Ascending aorta (tissue), 2 donors: ENCODE measurements at regions not wholly inside any gene's neighbourhood (a gene's known extent, or its start where the extent isn't known, plus 50 kb on each side); places are given as distances from the start of the nearest gene placed in this dataset.

ENCODE experiments used
- DNase-seq, 2 donors: peaks; one replicate each; pipeline ENCODE4 v3.0.0-alpha.2; 2019; ENCODE audit warnings: low spot score in 2 of 2
- H3K27ac ChIP-seq, 2 donors: fragments of 200-600 bp; sonication (generic); one replicate each; pipeline ENCODE4 v1.5.1; 2016 to 2017; ENCODE audit warnings: mild to moderate bottlenecking in 1 of 2
- H3K27me3 ChIP-seq: fragments of 200-600 bp; sonication (generic); one replicate; pipeline ENCODE4 v1.5.1; 2017
- H3K36me3 ChIP-seq, 2 donors: fragments of 200-600 bp; sonication (generic); one replicate each; pipeline ENCODE4 v1.5.1; 2016
- H3K4me1 ChIP-seq, 2 donors: fragments of 200-600 bp; sonication (generic); one replicate each; pipeline ENCODE4 v1.5.1; 2016 to 2017; ENCODE audit warnings: mild to moderate bottlenecking in 1 of 2
- H3K4me3 ChIP-seq, 2 donors: fragments of 200-600 bp; sonication (generic); one replicate each; pipeline ENCODE4 v1.5.1; 2016 to 2017; ENCODE audit warnings: mild to moderate bottlenecking in 1 of 2
- H3K9me3 ChIP-seq, 2 donors: fragments of 200-600 bp; sonication (generic); one replicate each; pipeline ENCODE4 v1.5.1; 2016
- CTCF ChIP-seq, 3 experiments: fragments of 200-600 bp in 2 of 3; fragments of 450-650 bp in 1 of 3; sonication (generic) in 2 of 3; IDR thresholded peaks; one replicate each; pipeline ENCODE4 v1.5.1; 2016 to 2019; ENCODE audit warnings: antibody characterized with exemption in 3 of 3, mild to moderate bottlenecking in 1 of 3, moderate library complexity in 1 of 3
- intact Hi-C: fragments of 100-400 bp; cut with DNase I; formaldehyde crosslinking; loops from one replicate; pipeline ENCODE4 v1.15.1; 2023

DNA sequence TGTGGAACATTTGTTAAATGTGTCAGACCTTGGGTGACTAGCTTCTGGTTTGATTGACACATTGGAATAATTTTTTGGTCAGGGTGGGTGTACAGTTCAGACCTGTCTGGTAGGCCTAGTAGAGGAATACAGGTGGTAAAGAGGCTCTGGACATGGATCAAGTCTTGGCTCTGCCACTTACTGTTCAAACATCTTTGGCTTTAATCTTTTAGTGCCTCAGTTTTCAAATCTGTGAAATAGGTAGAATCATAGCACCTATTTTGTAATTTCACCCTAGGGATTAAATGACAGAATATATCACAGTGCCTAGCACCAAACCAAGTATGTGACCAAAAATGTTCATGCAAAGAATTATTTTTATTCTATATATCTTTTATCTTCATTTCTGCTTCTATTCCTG is 340.4 kb downstream of the RPS6KC1 start:
- DNase-seq: no peak
- no peak overlapping the region for H3K4me3 ChIP-seq
- H3K27me3 ChIP-seq: no peaks in the 10 kb centered on the region
- H3K4me1 ChIP-seq: no peaks in the 10 kb centered on the region
- no peaks in the 10 kb centered on the region for H3K36me3 ChIP-seq
- no peaks in the 10 kb centered on the region for H3K9me3 ChIP-seq
- TF ChIP-seq CTCF (IDR thresholded peaks at IDR 0.05): no peak
- intact Hi-C loops: no loop called here
- H3K27ac ChIP-seq: no peak overlapping the region

DNA sequence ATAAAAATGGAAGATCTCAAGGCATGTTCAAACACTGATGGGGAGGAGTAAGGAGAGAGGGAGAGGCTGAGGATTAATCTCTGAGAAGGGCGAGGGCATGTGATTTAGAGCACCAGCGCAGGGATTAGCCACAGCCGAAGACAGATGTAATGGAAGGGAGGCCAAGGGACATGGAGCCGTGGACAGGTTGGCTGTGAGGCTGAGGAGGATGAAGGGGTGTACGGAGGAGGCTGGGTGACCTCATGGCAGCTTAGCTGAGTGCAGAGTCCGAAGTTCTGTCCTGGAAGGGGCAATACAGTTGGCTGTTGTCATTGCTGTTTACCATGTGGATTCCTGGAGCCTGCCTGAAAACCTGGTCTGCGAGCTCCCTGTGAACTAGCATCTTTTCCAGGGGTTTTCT is 342.8 kb downstream of the RPS6KC1 start:
- H3K4me3 ChIP-seq: no peak overlapping the region
- DNase-seq: no peak
- no peak for TF ChIP-seq CTCF (IDR thresholded peaks at IDR 0.05)
- H3K36me3 ChIP-seq: no peaks in the 10 kb centered on the region
- H3K27ac ChIP-seq: no peak overlapping the region
- H3K9me3 ChIP-seq: no peaks in the 10 kb centered on the region
- H3K4me1 ChIP-seq: no peaks in the 10 kb centered on the region
- no peaks in the 10 kb centered on the region for H3K27me3 ChIP-seq
- intact Hi-C loops: no loop called here

- Histone ChIP-seq H3K9me3 (no peaks in the 10 kb centered on the region), H3K27ac (no peak overlapping the region), H3K36me3 (no peaks in the 10 kb centered on the region), H3K27me3 (no peaks in the 10 kb centered on the region), H3K4me3 (no peak overlapping the region), H3K4me1 (no peaks in the 10 kb centered on the region)
- TF ChIP-seq CTCF (IDR thresholded peaks at IDR 0.05): no peak
- intact Hi-C loops: no loop called here
- DNase-seq: no peak
Measured at GRCh38 chr1:213394837-213395236, 343.8 kb downstream of the RPS6KC1 start.

DNA sequence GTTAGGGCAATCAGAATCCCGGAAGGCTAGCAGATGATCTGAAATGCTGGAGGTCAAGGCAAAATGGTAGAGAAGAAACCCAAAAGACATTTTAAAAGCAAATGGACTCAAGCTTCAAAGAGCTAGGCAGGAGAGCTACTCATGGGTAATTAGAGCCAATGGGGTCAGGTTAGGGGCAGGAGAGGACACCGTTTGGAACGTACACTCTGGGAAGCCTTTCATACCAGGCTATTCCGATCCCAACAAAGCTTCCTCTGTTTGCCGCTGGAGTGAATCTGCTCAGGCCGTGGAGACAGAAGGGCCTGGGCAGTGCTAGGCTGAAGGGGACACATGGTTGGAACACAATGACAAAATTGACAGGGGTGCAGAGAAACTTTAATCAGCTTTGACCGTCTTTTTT is 346.6 kb downstream of the RPS6KC1 start:
- TF ChIP-seq CTCF (IDR thresholded peaks at IDR 0.05): no peak
- Histone ChIP-seq H3K27ac (no peak overlapping the region), H3K4me3 (no peak overlapping the region), H3K27me3 (no peaks in the 10 kb centered on the region), H3K36me3 (no peaks in the 10 kb centered on the region), H3K4me1 (no peaks in the 10 kb centered on the region), H3K9me3 (no peaks in the 10 kb centered on the region)
- intact Hi-C loops: no loop called here
- no peak for DNase-seq

DNA sequence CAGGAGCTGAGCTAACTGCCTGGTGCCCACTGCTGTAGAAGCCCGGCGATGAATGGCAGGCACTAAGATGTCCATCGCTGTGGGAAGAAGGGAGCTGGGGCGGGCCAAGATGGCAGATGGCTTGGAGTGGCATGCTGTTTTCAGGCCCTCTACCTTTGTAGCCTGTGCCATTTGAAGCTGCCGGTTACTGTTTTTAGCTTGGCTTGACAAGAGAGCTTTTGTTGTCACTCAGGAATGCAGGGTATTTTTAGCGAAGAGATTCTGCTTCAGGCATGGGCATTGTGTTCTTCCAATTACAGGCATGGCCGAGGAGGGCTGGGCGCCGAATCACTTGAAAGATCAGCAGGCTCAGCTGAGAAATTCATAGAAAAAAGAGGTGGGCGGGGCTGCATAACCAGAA is 348.7 kb downstream of the RPS6KC1 start:
- Histone ChIP-seq H3K36me3 (no peaks in the 10 kb centered on the region), H3K27ac (no peak overlapping the region), H3K4me1 (no peaks in the 10 kb centered on the region), H3K4me3 (no peak overlapping the region), H3K9me3 (no peaks in the 10 kb centered on the region), H3K27me3 (no peaks in the 10 kb centered on the region)
- intact Hi-C loops: no loop called here
- TF ChIP-seq CTCF (IDR thresholded peaks at IDR 0.05): no peak
- DNase-seq: no peak

DNA sequence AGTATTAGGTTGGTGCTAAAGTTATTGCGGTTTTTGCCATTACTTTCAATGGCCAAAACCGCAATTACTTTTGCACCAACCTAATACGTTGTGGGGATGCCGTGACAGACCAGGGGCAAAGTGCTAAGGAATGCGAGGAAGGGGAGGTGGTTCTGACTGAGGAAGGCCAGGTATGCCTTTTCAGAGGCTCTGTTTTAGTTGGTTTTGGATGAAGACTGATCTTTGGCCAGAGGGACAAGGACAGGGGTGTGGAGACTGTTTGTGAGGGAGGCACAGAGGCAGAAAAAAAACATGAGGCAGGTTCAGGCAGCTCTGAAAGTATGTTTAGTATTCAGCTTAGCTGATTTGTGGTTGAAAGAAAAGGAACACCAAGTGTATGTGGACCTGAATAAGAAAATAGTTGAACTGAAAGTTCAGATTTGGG is 358.2 kb downstream of the RPS6KC1 start:
- Histone ChIP-seq H3K4me1 (no peaks in the 10 kb centered on the region), H3K36me3 (no peaks in the 10 kb centered on the region), H3K27me3 (no peaks in the 10 kb centered on the region), H3K9me3 (no peaks in the 10 kb centered on the region), H3K27ac (no peak overlapping the region), H3K4me3 (no peak overlapping the region)
- TF ChIP-seq CTCF (IDR thresholded peaks at IDR 0.05): no peak
- intact Hi-C loops: no loop called here
- DNase-seq: no peak
